Dendritic cell treated with granulocyte-macrophage colony-stimulating factor and Interleukin-4, amounts not matched to agents 40 ng/mL and 50 ng/mL, for 4 days (primary cell): ENCODE measurements at regions not wholly inside any gene's neighbourhood (a gene's known extent, or its start where the extent isn't known, plus 50 kb on each side); places are given as distances from the start of the nearest gene placed in this dataset.

Experiments
- H3K27ac Mint-ChIP-seq: one replicate; pipeline ENCODE4 v1.8.0; 2022; ENCODE audit warnings: mild to moderate bottlenecking, mixed read lengths
- H3K27me3 Mint-ChIP-seq: one replicate; pipeline ENCODE4 v1.8.0; 2022; ENCODE audit warnings: mild to moderate bottlenecking, mixed read lengths
- H3K36me3 Mint-ChIP-seq: one replicate; pipeline ENCODE4 v1.8.0; 2022; ENCODE audit warnings: low read depth, mixed read lengths
- H3K4me1 Mint-ChIP-seq: one replicate; pipeline ENCODE4 v1.8.0; 2022; ENCODE audit warnings: low read depth, mixed read lengths
- H3K4me3 Mint-ChIP-seq: one replicate; pipeline ENCODE4 v1.8.0; 2022; ENCODE audit warnings: mild to moderate bottlenecking, moderate library complexity, mixed read lengths
- H3K9me3 Mint-ChIP-seq: one replicate; pipeline ENCODE4 v1.8.0; 2022; ENCODE audit warnings: mixed read lengths
- intact Hi-C: fragments of 100-400 bp; cut with micrococcal nuclease; formaldehyde crosslinking; loops from one replicate; pipeline ENCODE4 v1.15.0; 2022

DNA sequence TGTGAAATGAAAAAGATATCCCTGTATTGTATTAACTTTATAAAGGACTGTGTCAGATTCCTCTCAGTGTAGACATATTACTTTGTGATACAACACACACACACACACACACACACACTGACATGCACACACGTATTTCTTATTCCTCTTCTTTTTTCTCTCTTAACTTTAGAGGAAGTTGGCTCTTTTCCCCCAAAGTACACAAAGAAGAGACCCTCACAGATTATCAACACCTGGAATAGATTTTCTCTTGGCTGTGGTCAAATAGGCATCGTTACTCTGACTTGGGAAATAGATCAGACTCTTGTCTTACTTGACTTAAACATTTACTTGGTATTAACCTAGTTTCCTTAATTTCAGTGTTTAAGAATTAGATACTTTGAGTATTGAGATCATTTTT, 792.8 kb downstream of the ADGRL2 start:
- intact Hi-C loops = no loop called here
- Mint-ChIP-seq H3K27ac (no peak overlapping the region), H3K4me3 (no peak overlapping the region), H3K27me3 (no peaks in the 10 kb centered on the region), H3K9me3 (no peaks in the 10 kb centered on the region), H3K4me1 (peaks cover under 1% of the 10 kb centered on the region), H3K36me3 (no peaks in the 10 kb centered on the region)

GRCh38 chr1:82589588-82589987, 788.9 kb downstream of the ADGRL2 start:
- Mint-ChIP-seq H3K36me3 (no peaks in the 10 kb centered on the region), H3K9me3 (no peaks in the 10 kb centered on the region), H3K4me1 (no peaks in the 10 kb centered on the region), H3K27ac (no peak overlapping the region), H3K27me3 (no peaks in the 10 kb centered on the region), H3K4me3 (no peak overlapping the region)
- intact Hi-C loops = no loop called here

DNA sequence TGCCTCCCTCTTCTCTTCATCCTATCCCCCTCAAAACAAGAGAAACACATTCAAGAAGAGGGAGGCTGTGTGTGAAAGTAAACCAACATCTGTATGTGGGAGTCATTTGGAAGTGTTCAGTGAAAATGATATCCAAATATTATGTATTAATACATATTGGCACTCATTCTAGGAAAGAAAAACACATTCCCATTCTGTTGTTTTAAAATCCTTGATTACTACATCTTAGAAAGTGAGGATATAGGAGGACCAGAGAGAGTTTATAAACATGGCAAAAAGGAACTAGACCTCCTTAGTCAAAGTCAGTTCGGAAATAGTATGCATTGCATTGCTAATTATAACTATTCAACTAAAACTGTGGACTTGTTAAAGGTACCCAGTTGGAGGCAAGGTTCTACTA, 786.6 kb downstream of the ADGRL2 start:
- H3K4me3 Mint-ChIP-seq = no peak overlapping the region
- H3K27me3 Mint-ChIP-seq = no peaks in the 10 kb centered on the region
- intact Hi-C loops = no loop called here
- H3K36me3 Mint-ChIP-seq = no peaks in the 10 kb centered on the region
- no peaks in the 10 kb centered on the region for H3K9me3 Mint-ChIP-seq
- no peak overlapping the region for H3K27ac Mint-ChIP-seq
- H3K4me1 Mint-ChIP-seq = no peaks in the 10 kb centered on the region

DNA sequence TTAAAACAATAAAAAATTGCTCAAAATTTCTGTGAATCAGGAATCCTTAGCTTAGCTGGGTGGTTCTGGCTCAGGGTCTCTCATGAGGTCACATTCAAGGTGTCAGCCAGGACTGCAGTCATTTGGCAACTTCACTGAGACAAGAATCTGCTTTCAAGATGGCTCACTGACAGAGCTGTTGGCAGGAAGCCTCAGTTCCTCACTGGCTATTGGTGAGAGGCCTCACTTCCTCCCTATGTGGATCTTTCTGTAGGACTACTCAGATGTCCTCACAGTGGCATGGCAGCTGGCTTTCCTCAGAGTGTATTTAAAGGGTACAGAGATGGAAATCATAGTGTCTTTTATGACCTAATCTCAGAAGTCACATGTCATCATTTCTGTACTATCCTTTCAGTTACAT, 785.7 kb downstream of the ADGRL2 start:
- Mint-ChIP-seq H3K27ac (no peak overlapping the region), H3K36me3 (no peaks in the 10 kb centered on the region), H3K9me3 (no peaks in the 10 kb centered on the region), H3K27me3 (no peaks in the 10 kb centered on the region), H3K4me3 (no peak overlapping the region), H3K4me1 (no peaks in the 10 kb centered on the region)
- intact Hi-C loops = no loop called here

DNA sequence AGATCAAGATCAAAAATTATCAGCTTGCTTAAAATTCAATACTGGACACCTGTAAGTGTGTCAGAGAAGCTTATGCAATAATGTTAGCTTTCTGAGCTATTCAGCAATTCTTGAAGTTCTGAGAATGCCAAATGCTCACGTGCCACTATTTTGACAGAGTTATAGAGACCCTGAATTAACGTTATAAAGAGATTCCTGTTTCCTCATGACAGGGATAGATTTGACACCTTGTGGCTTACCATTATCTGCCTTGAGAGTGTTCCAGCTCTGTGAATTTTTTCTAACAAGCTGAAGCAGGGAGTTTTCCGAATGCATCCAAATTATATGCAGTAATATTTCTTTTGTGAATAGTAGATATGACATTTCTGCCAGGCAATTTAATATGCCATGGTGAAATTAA, 781.6 kb downstream of the ADGRL2 start:
- Mint-ChIP-seq H3K9me3 (peaks cover 9% of the 10 kb centered on the region), H3K4me3 (no peak overlapping the region), H3K27ac (no peak overlapping the region), H3K27me3 (no peaks in the 10 kb centered on the region), H3K36me3 (no peaks in the 10 kb centered on the region), H3K4me1 (peaks cover 9% of the 10 kb centered on the region)
- intact Hi-C loops = no loop called here

DNA sequence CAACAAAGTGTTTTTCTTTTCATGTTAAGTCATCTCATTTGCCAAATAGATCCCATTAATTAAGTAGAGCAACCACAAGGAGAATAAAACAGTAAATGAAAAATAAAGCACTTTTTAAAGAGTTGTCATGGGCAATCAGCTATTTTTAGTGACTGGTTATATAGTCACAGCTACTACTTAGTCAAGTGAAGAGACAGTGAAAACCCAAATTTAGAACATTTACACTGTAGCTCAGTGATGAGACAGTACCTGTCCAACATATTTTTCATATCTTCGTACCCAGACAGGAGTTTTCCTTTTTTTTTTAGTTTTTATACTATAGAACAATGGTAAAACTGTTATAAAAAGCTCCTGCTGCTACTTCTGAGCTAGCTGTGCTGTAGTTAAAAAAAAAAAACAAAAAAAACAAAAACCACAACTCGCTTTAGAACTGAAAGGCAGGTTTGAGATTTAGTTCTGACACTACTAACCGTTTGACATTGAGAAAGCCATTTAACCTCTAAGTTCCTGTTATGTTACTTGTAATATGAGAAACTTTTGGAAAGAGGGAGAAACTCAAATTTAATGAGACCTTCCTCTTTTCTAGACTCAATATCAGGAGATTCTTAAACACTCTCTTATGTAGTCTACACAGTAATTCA, 777.5 kb downstream of the ADGRL2 start:
- Mint-ChIP-seq H3K9me3 (peaks cover 9% of the 10 kb centered on the region), H3K27ac (no peak overlapping the region), H3K4me3 (no peak overlapping the region), H3K27me3 (no peaks in the 10 kb centered on the region), H3K4me1 (peaks cover 9% of the 10 kb centered on the region), H3K36me3 (no peaks in the 10 kb centered on the region)
- intact Hi-C loops = no loop called here

- Mint-ChIP-seq H3K4me3 (no peak overlapping the region), H3K9me3 (peaks cover 14% of the 10 kb centered on the region), H3K27me3 (no peaks in the 10 kb centered on the region), H3K27ac (no peak overlapping the region), H3K4me1 (peaks cover 3% of the 10 kb centered on the region), H3K36me3 (no peaks in the 10 kb centered on the region)
- intact Hi-C loops = no loop called here
Observed at GRCh38 chr1:82567348-82567747, 766.6 kb downstream of the ADGRL2 start.

- Mint-ChIP-seq H3K36me3 (no peaks in the 10 kb centered on the region), H3K9me3 (peaks cover 6% of the 10 kb centered on the region)
- intact Hi-C loops = no loop called here
Observed at GRCh38 chr1:82565546-82565945, 764.8 kb downstream of the ADGRL2 start.

DNA sequence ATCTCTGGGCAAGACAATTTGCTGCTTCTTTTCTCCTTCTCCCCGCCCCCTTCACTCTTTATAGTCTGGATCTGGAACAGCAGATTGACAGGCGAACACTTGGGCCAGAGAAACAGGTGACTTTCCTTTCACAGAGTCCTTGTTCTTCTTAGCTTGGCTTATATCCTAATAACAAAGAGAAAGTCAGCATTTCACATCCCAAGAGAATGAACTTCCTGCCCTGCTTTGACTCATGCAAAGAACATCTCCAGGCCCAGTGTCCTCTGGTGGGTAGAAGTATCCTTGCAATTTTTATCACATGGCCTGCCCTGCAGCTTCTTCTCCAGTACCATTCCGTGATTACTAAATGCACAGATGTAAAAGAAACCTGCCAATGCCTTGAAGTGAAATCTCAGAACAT, 764.4 kb downstream of the ADGRL2 start:
- Mint-ChIP-seq H3K36me3 (no peaks in the 10 kb centered on the region), H3K4me1 (peaks cover 5% of the 10 kb centered on the region), H3K9me3 (peaks cover 2% of the 10 kb centered on the region), H3K27ac (no peak overlapping the region), H3K4me3 (no peak overlapping the region), H3K27me3 (no peaks in the 10 kb centered on the region)
- intact Hi-C loops = no loop called here

More at GRCh38 chr1:82565546-82565945, 764.8 kb downstream of the ADGRL2 start:
- no peak overlapping the region for H3K27ac Mint-ChIP-seq
- H3K27me3 Mint-ChIP-seq = no peaks in the 10 kb centered on the region
- peaks cover 5% of the 10 kb centered on the region for H3K4me1 Mint-ChIP-seq
- no peak overlapping the region for H3K4me3 Mint-ChIP-seq

DNA sequence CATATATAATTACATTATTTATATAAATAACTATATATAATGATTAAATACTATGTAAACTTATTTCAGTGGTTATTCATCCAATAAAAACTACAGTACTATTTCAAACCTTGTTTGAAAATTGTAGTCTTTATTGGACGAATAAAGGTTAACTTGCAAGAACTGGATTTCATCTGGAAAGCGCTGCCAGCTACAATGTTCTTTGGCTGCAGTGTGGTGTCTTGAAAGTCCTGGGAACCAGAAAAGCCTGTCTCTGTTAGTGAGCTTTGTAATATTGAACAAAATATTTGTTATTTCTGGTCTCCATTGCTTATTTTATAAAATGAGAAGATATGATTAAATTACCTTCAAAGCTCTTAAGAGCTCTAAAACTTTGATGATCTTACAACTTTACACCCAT, 763.6 kb downstream of the ADGRL2 start:
- Mint-ChIP-seq H3K27ac (no peak overlapping the region), H3K27me3 (no peaks in the 10 kb centered on the region), H3K9me3 (no peaks in the 10 kb centered on the region), H3K4me1 (peaks cover 5% of the 10 kb centered on the region), H3K4me3 (no peak overlapping the region), H3K36me3 (no peaks in the 10 kb centered on the region)
- intact Hi-C loops = no loop called here

GRCh38 chr1:82562448-82562847, 761.7 kb downstream of the ADGRL2 start:
- intact Hi-C loops = no loop called here
- H3K9me3 Mint-ChIP-seq = peaks cover 6% of the 10 kb centered on the region

GRCh38 chr1:82560566-82560965, 759.8 kb downstream of the ADGRL2 start:
- Mint-ChIP-seq H3K27me3 (no peaks in the 10 kb centered on the region), H3K36me3 (no peaks in the 10 kb centered on the region), H3K9me3 (peaks cover 6% of the 10 kb centered on the region), H3K4me3 (no peak overlapping the region), H3K27ac (no peak overlapping the region), H3K4me1 (peaks cover 5% of the 10 kb centered on the region)
- intact Hi-C loops = no loop called here

More at GRCh38 chr1:82562448-82562847, 761.7 kb downstream of the ADGRL2 start:
- no peak overlapping the region for H3K27ac Mint-ChIP-seq
- no peaks in the 10 kb centered on the region for H3K27me3 Mint-ChIP-seq
- H3K4me1 Mint-ChIP-seq = peaks cover 5% of the 10 kb centered on the region
- H3K36me3 Mint-ChIP-seq = no peaks in the 10 kb centered on the region
- no peak overlapping the region for H3K4me3 Mint-ChIP-seq

DNA sequence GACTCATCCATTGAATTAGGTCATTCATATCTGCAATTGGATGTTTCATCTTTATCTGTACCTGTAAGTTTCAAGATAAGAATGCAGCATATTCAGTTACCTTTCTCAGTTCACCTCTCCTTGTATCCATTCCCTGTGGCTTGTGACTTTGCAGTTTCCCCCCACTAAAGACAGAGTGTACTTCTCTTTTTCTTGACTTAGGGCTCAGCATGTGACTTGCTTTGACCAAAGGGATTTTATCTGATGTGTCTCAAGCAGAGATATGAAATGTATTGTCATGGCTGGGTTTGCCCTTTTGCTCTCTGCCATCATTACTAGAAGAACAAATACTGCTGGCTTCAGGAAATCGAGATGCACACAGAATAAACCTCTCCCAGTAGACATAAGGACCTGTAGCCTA, 754.8 kb downstream of the ADGRL2 start:
- Mint-ChIP-seq H3K36me3 (no peaks in the 10 kb centered on the region), H3K4me1 (no peaks in the 10 kb centered on the region), H3K27ac (no peak overlapping the region), H3K4me3 (no peak overlapping the region), H3K27me3 (no peaks in the 10 kb centered on the region), H3K9me3 (peaks cover 24% of the 10 kb centered on the region)
- intact Hi-C loops = no loop called here

GRCh38 chr1:82549841-82550240, 749.1 kb downstream of the ADGRL2 start:
- Mint-ChIP-seq H3K36me3 (no peaks in the 10 kb centered on the region), H3K27ac (no peak overlapping the region), H3K9me3 (peaks cover 46% of the 10 kb centered on the region), H3K4me1 (no peaks in the 10 kb centered on the region), H3K4me3 (no peak overlapping the region), H3K27me3 (no peaks in the 10 kb centered on the region)
- intact Hi-C loops = no loop called here

- no peak overlapping the region for H3K27ac Mint-ChIP-seq
- no peaks in the 10 kb centered on the region for H3K36me3 Mint-ChIP-seq
- H3K27me3 Mint-ChIP-seq = no peaks in the 10 kb centered on the region
Observed at GRCh38 chr1:82542766-82543165, 742.0 kb downstream of the ADGRL2 start.

More at GRCh38 chr1:82542766-82543165, 742.0 kb downstream of the ADGRL2 start:
- no peak overlapping the region for H3K4me3 Mint-ChIP-seq
- H3K9me3 Mint-ChIP-seq = peaks cover 39% of the 10 kb centered on the region
- H3K4me1 Mint-ChIP-seq = peaks cover 7% of the 10 kb centered on the region
- intact Hi-C loops = no loop called here
